Activated naive CD8-positive, alpha-beta T cell treated with anti-CD3 and anti-CD28 coated beads, Interleukin-2, amount 10 ng/mL, durations not matched to agents 7 days and 5 days (primary cell): ENCODE measurements at regions not wholly inside any gene's neighbourhood (a gene's known extent, or its start where the extent isn't known, plus 50 kb on each side); places are given as distances from the start of the nearest gene placed in this dataset.

Experiments
- ATAC-seq: fragments of 150-1000 bp; cut with Tn5 transposase; one replicate; pipeline ENCODE4 v1.10.0; 2021; ENCODE audit warnings: low read depth, moderate library complexity
- POLR2A ChIA-PET: fragments of 350-600 bp; sonication (Branson Sonifier 250); formaldehyde crosslinking; loops from one replicate; lab custom pipeline; 2021; ENCODE audit warnings: antibody characterized with exemption; lab: Charles Lee
- DNase-seq: peaks from one replicate; pipeline ENCODE4 v3.0.0; 2021
- H3K27ac Mint-ChIP-seq: one replicate; pipeline ENCODE4 v1.8.0; 2022; ENCODE audit warnings: mild to moderate bottlenecking, mixed read lengths
- H3K27me3 Mint-ChIP-seq: one replicate; pipeline ENCODE4 v1.8.0; 2022; ENCODE audit warnings: mild to moderate bottlenecking, moderate library complexity, mixed read lengths
- H3K36me3 Mint-ChIP-seq: one replicate; pipeline ENCODE4 v1.8.0; 2021; ENCODE audit warnings: mild to moderate bottlenecking, mixed read lengths
- H3K4me1 Mint-ChIP-seq: one replicate; pipeline ENCODE4 v1.8.0; 2021; ENCODE audit warnings: mixed read lengths
- H3K4me3 Mint-ChIP-seq: one replicate; pipeline ENCODE4 v1.8.0; 2022; ENCODE audit warnings: mild to moderate bottlenecking, moderate library complexity, mixed read lengths
- H3K9me3 Mint-ChIP-seq: one replicate; pipeline ENCODE4 v1.8.0; 2021; ENCODE audit warnings: mixed read lengths

DNA sequence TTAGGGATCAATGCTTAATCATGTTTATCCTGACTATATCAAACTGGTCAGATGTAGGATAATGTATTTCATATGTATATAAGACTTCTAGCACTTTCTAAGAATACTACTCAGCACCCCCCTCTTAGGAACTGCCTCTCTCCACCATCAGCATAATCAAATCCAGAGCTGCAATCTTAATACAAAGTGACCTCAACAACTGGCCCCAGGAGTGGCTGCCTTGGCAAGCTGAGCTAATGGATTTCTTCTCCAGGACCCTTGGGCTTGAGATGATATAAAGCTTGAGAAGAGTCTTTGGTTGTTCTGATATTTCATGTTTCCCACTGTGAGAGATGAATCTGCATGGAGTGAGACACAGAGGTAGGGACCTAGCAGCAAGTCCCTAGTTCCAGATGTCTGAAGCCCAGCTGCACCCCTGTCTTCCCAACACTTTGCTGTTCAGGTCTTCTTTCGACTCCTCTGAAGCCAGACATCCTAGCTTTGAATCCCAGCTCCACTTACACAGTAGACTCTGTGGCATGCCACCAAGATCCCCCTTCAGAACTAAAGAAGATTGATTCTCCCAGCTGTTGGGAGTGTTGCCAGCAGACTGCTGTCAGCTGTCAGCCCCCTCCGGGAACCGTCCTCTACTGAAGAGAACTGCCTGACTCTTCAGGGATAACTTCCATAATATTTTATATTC is 309.3 kb upstream of the UBE2E2 start:
- Mint-ChIP-seq H3K36me3 (no peaks in the 10 kb centered on the region), H3K27ac (no peak overlapping the region), H3K27me3 (peaks cover 6% of the 10 kb centered on the region), H3K4me3 (no peak overlapping the region), H3K4me1 (no peaks in the 10 kb centered on the region), H3K9me3 (no peaks in the 10 kb centered on the region)
- DNase-seq (no peak), ATAC-seq (no peak)
- POLR2A ChIA-PET: no interaction called here

DNA sequence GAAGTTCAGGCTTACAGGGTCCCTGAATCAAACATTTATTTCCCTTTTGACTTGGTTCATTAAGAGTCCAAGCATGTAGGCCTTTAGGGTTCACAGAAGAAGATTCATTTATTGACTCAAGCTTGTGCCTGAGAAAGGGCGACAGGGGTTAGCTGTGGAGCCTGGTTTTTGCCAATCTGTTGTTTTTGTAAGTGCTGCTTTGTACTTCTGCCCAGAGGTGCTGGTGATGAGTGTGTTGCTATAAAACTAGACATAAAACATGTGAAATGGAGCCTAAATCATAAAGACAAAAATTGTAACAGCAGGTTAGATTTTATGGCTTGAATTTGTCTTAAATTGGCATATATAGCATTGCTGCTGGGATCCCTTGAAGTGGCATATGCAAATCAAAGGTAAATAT is 308.3 kb upstream of the UBE2E2 start:
- no peak for ATAC-seq
- POLR2A ChIA-PET: no interaction called here
- Mint-ChIP-seq H3K27me3 (peaks cover 6% of the 10 kb centered on the region), H3K27ac (no peak overlapping the region), H3K36me3 (no peaks in the 10 kb centered on the region), H3K4me3 (no peak overlapping the region), H3K9me3 (no peaks in the 10 kb centered on the region), H3K4me1 (no peaks in the 10 kb centered on the region)
- DNase-seq: no peak

DNA sequence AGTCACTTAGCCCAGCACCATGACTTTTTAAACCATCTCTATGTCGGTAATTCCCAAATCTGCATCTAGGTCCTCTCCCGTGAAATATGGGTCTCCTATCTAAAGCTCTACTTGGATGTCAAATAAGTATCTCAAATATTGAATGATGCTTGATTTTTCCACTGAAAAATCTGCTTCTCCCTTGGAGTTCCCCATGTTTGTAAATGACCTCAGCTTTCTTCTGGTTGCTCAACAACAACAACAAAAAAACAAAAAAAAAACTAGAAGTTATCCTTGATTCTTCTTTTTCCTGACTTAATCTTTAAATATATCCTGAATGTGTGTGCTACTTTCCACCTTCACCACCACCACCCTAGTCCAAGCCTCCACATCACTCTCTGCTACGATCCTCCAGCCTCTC is 307.5 kb upstream of the UBE2E2 start:
- ATAC-seq (no peak), DNase-seq (no peak)
- Mint-ChIP-seq H3K4me1 (no peaks in the 10 kb centered on the region), H3K27ac (no peak overlapping the region), H3K9me3 (peaks cover 1% of the 10 kb centered on the region), H3K4me3 (no peak overlapping the region), H3K27me3 (peaks cover 6% of the 10 kb centered on the region), H3K36me3 (no peaks in the 10 kb centered on the region)
- POLR2A ChIA-PET: no interaction called here

DNA sequence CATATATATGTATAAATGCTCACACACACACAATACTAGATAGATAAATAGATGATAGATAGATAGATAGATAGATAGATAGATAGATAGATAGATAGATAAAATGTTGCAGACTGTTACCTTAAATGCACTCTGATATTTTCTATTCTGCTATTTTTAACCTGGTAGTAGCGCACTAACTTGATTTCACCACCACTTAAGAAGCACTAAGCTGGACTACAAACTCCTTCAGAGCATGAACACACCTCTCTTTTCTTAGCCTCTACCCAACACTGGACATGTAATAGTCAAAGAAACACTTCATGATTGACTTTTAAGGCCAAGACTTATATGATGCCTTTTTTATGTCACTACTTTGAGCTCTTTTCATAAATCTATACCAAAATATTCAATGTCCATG is 304.6 kb upstream of the UBE2E2 start:
- H3K36me3 Mint-ChIP-seq: no peaks in the 10 kb centered on the region
- peaks cover 6% of the 10 kb centered on the region for H3K27me3 Mint-ChIP-seq
- H3K4me1 Mint-ChIP-seq: no peaks in the 10 kb centered on the region
- H3K9me3 Mint-ChIP-seq: peaks cover 5% of the 10 kb centered on the region
- ATAC-seq (no peak), DNase-seq (no peak)
- no peak overlapping the region for H3K27ac Mint-ChIP-seq
- no peak overlapping the region for H3K4me3 Mint-ChIP-seq
- POLR2A ChIA-PET: no interaction called here

DNA sequence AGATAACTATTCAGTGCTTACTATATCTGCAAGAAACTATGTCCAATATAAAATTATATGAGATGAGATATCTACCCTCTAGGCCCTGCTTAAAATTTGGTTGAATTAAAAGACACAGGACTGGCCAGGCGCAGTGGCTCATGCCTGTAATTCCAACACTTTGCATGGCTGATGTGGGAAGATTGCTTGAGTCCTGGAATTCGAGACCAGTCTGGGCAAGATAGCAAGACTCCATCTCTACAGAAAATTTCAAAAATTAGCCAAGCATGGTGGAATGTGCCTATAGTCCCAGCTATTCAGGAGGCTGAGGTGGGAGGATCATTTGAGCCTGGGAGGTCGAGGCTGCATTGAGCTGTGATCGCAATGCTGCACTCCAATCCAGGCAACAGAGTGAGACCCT is 303.7 kb upstream of the UBE2E2 start:
- DNase-seq (no peak), ATAC-seq (no peak)
- Mint-ChIP-seq H3K27me3 (peaks cover 5% of the 10 kb centered on the region), H3K4me3 (no peak overlapping the region), H3K9me3 (peaks cover 7% of the 10 kb centered on the region), H3K36me3 (no peaks in the 10 kb centered on the region), H3K27ac (no peak overlapping the region), H3K4me1 (no peaks in the 10 kb centered on the region)
- POLR2A ChIA-PET: no interaction called here

DNA sequence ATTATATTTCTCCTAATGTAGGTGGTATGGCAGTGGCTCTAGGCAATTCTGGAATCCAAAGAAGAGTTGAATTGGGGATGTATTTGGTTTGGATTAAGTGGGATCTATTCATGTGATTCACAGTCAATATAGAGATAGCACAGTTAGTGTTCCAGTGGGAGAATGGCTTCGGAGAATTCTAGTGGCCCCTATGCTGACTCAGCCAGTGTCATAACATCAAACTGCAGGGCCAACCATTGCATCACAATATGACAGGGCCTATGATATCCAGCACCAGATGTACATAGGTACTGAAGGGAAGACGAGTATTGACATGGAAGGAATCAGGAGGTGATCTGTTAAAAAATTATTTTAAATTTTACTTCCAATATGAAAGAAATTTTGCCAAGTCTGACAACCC is 302.8 kb upstream of the UBE2E2 start:
- ATAC-seq (no peak), DNase-seq (no peak)
- no peaks in the 10 kb centered on the region for H3K36me3 Mint-ChIP-seq
- H3K27me3 Mint-ChIP-seq: peaks cover 5% of the 10 kb centered on the region
- H3K4me1 Mint-ChIP-seq: no peaks in the 10 kb centered on the region
- H3K9me3 Mint-ChIP-seq: peaks cover 8% of the 10 kb centered on the region
- H3K27ac Mint-ChIP-seq: no peak overlapping the region
- no peak overlapping the region for H3K4me3 Mint-ChIP-seq
- POLR2A ChIA-PET: no interaction called here

DNA sequence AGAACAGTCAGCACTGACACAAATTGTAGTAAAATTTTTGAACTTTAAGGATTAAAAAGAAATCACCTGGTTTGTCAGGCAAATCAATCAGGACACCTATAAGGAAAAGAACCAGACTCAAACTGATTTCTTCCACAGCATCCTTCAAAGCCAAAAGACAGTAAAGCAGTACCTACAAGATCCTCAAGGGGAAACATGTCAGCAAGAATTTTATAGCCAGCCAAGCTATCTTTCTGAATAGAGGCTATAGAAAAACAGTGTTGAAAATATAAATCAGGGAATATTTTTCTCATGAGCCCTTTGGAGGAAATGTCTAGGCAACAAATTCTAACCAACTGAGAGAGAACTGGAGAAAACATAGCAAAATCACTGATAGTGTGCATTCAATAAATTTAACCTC is 301.4 kb upstream of the UBE2E2 start:
- Mint-ChIP-seq H3K4me1 (no peaks in the 10 kb centered on the region), H3K27ac (no peak overlapping the region), H3K36me3 (no peaks in the 10 kb centered on the region), H3K9me3 (peaks cover 8% of the 10 kb centered on the region), H3K4me3 (no peak overlapping the region), H3K27me3 (no peaks in the 10 kb centered on the region)
- no peak for DNase-seq
- no peak for ATAC-seq
- POLR2A ChIA-PET: no interaction called here

DNA sequence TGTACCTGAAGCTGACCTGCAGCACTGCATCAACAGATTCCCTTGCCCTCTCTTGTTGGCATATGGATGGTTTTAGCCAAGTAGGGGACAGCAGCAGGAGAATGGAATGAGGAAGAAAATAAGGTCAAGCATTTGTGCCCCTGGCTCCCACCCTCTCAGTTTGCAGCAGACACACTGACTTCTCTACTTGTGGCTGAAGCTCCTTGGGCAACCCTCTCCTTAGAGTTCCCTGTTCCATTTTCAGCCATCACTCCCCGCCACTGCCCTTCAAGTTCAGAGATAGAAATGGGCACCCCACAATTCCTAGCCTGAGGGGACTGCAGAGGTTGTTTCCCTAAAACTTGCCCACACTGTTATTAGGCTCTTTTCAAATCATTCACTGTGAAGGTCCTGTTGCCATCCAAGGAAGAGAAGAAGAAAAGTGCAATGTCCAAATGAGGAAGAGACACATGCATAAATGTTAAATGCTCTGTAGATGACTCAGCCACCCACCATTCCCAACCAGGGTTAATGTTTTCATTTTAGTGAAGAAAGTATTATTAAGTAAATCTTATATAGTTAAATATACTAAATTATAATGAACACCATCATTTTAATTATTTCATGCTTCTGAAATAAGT is 295.9 kb upstream of the UBE2E2 start:
- no peaks in the 10 kb centered on the region for H3K4me1 Mint-ChIP-seq
- POLR2A ChIA-PET: no interaction called here

DNA sequence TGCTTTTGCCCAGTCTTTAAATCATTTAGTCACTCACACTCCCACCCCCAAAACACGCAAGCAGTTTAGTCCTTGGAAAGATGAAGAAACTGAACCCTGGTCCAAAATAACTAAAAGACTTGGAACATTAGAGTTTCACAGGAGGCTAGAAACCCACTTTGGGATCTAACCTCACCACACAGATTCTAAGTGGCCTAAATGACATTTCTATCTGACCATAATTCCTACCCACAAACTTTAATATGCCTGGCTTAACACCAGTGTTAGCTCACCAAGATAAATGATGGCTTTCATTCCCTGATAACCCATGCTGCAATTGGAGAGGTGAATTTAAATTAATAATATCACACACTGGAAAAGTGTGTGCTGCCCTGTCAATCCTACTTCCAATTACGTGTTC is 295.3 kb upstream of the UBE2E2 start:
- Mint-ChIP-seq H3K36me3 (no peaks in the 10 kb centered on the region), H3K27me3 (no peaks in the 10 kb centered on the region), H3K4me1 (no peaks in the 10 kb centered on the region), H3K9me3 (peaks cover 3% of the 10 kb centered on the region), H3K27ac (no peak overlapping the region), H3K4me3 (no peak overlapping the region)
- DNase-seq (no peak), ATAC-seq (no peak)
- POLR2A ChIA-PET: no interaction called here

More for the DNA sequence above, 295.9 kb upstream of the UBE2E2 start:
- peaks cover 5% of the 10 kb centered on the region for H3K9me3 Mint-ChIP-seq
- ATAC-seq (no peak), DNase-seq (no peak)
- no peak overlapping the region for H3K27ac Mint-ChIP-seq
- H3K4me3 Mint-ChIP-seq: no peak overlapping the region
- H3K36me3 Mint-ChIP-seq: no peaks in the 10 kb centered on the region
- no peaks in the 10 kb centered on the region for H3K27me3 Mint-ChIP-seq

DNA sequence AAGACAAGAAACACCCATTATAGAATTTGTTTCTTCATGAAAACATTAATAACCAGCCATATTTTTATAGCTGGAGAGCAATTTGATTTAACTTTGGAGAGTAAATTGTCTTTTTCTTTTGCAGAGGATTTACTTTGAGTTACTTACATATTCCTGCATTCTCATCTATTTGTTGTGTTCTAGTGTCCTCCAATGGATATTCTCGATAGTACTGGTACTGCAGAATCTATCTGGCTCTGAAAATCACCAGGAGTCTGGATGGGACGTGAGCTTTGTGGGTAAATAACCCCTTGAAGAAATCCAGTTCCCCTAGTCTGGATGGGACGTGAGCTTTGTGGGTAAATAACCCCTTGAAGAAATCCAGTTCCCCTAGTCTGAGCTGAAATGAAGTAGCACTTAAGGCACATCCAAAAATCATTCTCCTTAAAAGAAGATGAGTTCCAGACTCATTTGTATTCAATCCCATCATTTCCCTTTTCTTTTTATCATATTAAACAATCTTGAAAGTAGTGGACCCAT is 294.1 kb upstream of the UBE2E2 start:
- Mint-ChIP-seq H3K27ac (no peak overlapping the region), H3K4me3 (no peak overlapping the region), H3K27me3 (no peaks in the 10 kb centered on the region), H3K36me3 (no peaks in the 10 kb centered on the region), H3K4me1 (no peaks in the 10 kb centered on the region), H3K9me3 (peaks cover 3% of the 10 kb centered on the region)
- POLR2A ChIA-PET: no interaction called here
- no peak for DNase-seq
- no peak for ATAC-seq

DNA sequence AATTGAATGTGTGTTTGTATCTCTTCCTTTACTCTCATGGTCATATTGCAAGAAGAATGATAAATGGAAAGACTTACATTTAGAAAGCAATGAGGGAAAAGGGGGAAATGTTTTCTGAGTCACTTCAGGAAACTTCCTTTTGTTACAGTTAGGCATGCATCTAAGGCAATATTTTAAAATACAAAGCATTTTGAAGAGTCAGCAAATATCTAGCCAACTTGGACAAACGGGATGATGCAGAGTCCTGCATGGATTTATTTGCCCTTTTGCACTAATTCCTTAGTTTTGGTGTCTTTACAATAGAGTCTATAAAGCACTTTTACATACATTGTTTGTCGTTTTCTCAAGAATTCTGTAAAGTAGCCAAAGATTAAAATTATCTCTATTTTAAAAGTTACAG is 286.2 kb upstream of the UBE2E2 start:
- Mint-ChIP-seq H3K27me3 (peaks cover 2% of the 10 kb centered on the region), H3K9me3 (no peaks in the 10 kb centered on the region), H3K27ac (no peak overlapping the region), H3K36me3 (no peaks in the 10 kb centered on the region), H3K4me1 (no peaks in the 10 kb centered on the region), H3K4me3 (no peak overlapping the region)
- POLR2A ChIA-PET: no interaction called here
- DNase-seq (no peak), ATAC-seq (no peak)

DNA sequence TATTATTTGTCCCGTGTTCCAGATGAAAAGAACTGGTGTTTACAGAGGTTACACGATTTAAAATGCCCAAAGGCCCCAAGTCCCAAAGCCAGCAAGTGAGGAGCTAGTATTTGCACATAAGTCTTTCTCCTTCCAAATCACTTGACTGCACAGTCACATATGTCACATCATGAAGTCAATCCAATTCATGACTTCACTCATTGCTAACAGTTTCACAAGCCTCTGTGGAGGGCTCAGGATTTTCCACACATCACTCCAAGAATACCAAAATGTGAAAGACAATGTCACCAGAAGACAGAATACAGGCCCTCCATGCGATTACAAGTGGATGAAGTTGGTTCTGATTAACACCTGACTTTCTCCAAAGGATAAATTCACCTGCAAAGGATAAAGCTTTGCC is 283.1 kb upstream of the UBE2E2 start:
- ATAC-seq: no peak
- H3K27me3 Mint-ChIP-seq: peaks cover 5% of the 10 kb centered on the region
- no peaks in the 10 kb centered on the region for H3K4me1 Mint-ChIP-seq

DNA sequence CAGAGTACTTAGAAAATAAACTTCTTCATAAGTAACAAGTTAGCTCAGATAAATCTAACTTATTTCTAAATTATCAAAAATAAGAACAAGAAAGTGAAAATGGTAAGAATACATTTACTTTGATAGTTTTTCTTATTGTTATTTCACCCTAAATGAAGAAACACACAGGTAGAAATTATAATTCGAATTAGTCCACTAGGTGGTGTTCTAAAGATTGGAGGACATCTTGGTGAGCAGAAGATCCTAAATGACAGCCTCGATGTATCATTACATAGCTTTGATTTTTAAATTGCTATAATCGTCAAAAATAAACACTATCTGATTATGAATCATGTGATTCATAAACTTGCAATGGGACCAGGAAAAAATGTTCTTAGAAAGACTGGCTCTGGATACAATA is 280.8 kb upstream of the UBE2E2 start:
- POLR2A ChIA-PET: no interaction called here
- Mint-ChIP-seq H3K27me3 (peaks cover 3% of the 10 kb centered on the region), H3K4me3 (no peak overlapping the region), H3K27ac (no peak overlapping the region), H3K4me1 (no peaks in the 10 kb centered on the region), H3K9me3 (no peaks in the 10 kb centered on the region), H3K36me3 (no peaks in the 10 kb centered on the region)
- no peak for DNase-seq
- ATAC-seq: no peak

More for the DNA sequence above, 283.1 kb upstream of the UBE2E2 start:
- H3K36me3 Mint-ChIP-seq: no peaks in the 10 kb centered on the region
- no peaks in the 10 kb centered on the region for H3K9me3 Mint-ChIP-seq
- H3K4me3 Mint-ChIP-seq: no peak overlapping the region
- H3K27ac Mint-ChIP-seq: no peak overlapping the region
- POLR2A ChIA-PET: no interaction called here
- DNase-seq: no peak

DNA sequence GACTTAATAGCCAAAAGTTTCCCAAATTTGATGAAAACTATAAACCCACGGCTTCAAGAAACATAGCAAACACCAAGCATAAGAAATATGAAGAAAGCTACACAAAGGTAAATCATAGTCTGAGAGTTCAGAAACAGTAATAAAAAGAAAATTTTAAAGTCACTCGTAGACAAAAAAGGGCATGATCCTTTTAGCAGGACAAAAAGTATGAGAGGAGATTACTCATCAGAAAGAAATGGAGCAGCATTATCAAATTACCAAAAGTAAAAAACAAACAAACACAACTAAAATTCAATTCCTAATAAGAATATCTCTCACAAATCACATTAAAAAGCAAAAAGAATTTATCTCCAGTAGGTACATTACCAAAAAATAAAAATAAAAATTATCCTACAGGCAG is 279.4 kb upstream of the UBE2E2 start:
- Mint-ChIP-seq H3K9me3 (no peaks in the 10 kb centered on the region), H3K27me3 (peaks cover 3% of the 10 kb centered on the region), H3K27ac (no peak overlapping the region), H3K4me3 (no peak overlapping the region), H3K4me1 (no peaks in the 10 kb centered on the region), H3K36me3 (no peaks in the 10 kb centered on the region)
- ATAC-seq: no peak
- DNase-seq: no peak
- POLR2A ChIA-PET: no interaction called here
